ENCODE measurements at regions not wholly inside any gene's neighbourhood (a gene's known extent, or its start where the extent isn't known, plus 50 kb on each side); places are given as distances from the start of the nearest gene placed in this dataset.

- DNase-seq (ENCODE audit: low spot score), result no peak
These were observed 156.4 kb upstream of the ADRA1B start for GRCh38 chr5:159759791-159760290.

- DNase-seq (ENCODE audit: low spot score), result no peak
These were observed 153.4 kb upstream of the ADRA1B start for GRCh38 chr5:159762921-159763320.

- DNase-seq (ENCODE audit: low spot score), result no peak
These were observed 152.7 kb upstream of the ADRA1B start for GRCh38 chr5:159763562-159763961.

- DNase-seq (ENCODE audit: low spot score), result no peak
These were observed 151.8 kb upstream of the ADRA1B start for GRCh38 chr5:159764283-159765134.

GRCh38 chr5:159765135-159765433 is 151.2 kb upstream of the ADRA1B start:
- no peak for DNase-seq (ENCODE audit: low spot score)

GRCh38 chr5:159765760-159766517 is 150.3 kb upstream of the ADRA1B start:
- no peak for DNase-seq (ENCODE audit: low spot score)

- no peak for DNase-seq (ENCODE audit: low spot score)
These were observed 148.0 kb upstream of the ADRA1B start for GRCh38 chr5:159768243-159768642.

- DNase-seq (ENCODE audit: low spot score), result no peak
These were observed 143.6 kb upstream of the ADRA1B start for GRCh38 chr5:159772698-159773061.

GRCh38 chr5:159773062-159773924 is 143.0 kb upstream of the ADRA1B start:
- no peak for DNase-seq (ENCODE audit: low spot score)

- no peak for DNase-seq (ENCODE audit: low spot score)
These were observed 141.7 kb upstream of the ADRA1B start for GRCh38 chr5:159774476-159775031.

GRCh38 chr5:159775890-159776289 is 140.4 kb upstream of the ADRA1B start:
- no peak for DNase-seq (ENCODE audit: low spot score)

- no peak for DNase-seq (ENCODE audit: low spot score)
These were observed 139.1 kb upstream of the ADRA1B start for GRCh38 chr5:159777049-159777660.

GRCh38 chr5:159779481-159779880 is 136.8 kb upstream of the ADRA1B start:
- no peak for DNase-seq (ENCODE audit: low spot score)

- no peak for DNase-seq (ENCODE audit: low spot score)
These were observed 136.0 kb upstream of the ADRA1B start for GRCh38 chr5:159780246-159780645.

GRCh38 chr5:159781626-159782157 is 134.6 kb upstream of the ADRA1B start:
- no peak for DNase-seq (ENCODE audit: low spot score)

- no peak for DNase-seq (ENCODE audit: low spot score)
These were observed 133.9 kb upstream of the ADRA1B start for GRCh38 chr5:159782197-159782994.

- no peak for DNase-seq (ENCODE audit: low spot score)
These were observed 133.3 kb upstream of the ADRA1B start for GRCh38 chr5:159782995-159783300.

- no peak for DNase-seq (ENCODE audit: low spot score)
These were observed 132.5 kb upstream of the ADRA1B start for GRCh38 chr5:159783726-159784247.

- DNase-seq (ENCODE audit: low spot score), result no peak
These were observed 131.3 kb upstream of the ADRA1B start for GRCh38 chr5:159784993-159785392.

GRCh38 chr5:159785656-159786055 is 130.6 kb upstream of the ADRA1B start:
- no peak for DNase-seq (ENCODE audit: low spot score)

All from HuH-7.5 (cell line).